ENCODE measurements at regions not wholly inside any gene's neighbourhood (a gene's known extent, or its start where the extent isn't known, plus 50 kb on each side); places are given as distances from the start of the nearest gene placed in this dataset.

DNA sequence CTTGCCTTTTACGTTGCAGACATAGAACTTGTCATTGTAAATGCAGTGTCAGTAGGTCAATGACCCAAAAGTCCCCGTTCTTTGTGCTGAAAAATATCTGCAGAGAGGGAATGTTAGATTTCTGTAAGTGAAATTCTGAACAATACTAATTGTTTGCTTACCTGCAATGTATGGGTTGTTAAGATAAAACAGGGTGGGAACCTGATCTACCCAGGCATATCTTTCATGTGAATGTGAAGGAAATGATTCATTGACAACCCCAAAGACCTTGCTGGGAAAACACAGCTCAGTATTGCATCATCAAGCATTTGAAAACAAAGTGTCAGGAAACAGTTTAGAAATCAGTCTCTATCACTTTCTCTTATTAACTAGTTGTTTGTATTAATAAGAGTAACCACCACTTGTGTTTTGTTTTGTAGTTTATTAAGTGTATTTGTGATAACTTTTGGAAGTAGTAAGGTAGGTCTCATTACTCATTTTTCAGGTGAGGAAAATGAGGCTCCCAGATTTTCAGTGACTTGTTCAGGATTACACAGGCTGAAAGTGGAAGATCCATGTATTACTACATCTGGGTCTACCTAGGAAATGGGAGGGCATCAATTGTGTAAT, 57.9 kb upstream of the SLC38A2 start:
- Histone ChIP-seq H3K27me3 (no peaks in the 10 kb centered on the region), H3K9me3 (replicated peaks) (peaks cover 11% of the 10 kb centered on the region; the same call in 1 of the 2 replicates), H3K4me1 (peaks cover 9% of the 10 kb centered on the region), H3K4me3 (no peak overlapping the region), H3K27ac (no peak overlapping the region), H3K36me3 (no peaks in the 10 kb centered on the region)
- DNase-seq, result no peak

Data from SJCRH30 (cell line).